HG03039 (cell line): ENCODE measurements at regions not wholly inside any gene's neighbourhood (a gene's known extent, or its start where the extent isn't known, plus 50 kb on each side); places are given as distances from the start of the nearest gene placed in this dataset.
"Not testable (repeated sequence)": the region's sequence is repeated elsewhere in the genome, so short reads cannot be mapped to it uniquely, and the experiment has no call there.

Source experiments
- ATAC-seq: cut with Tn5 transposase; IDR thresholded peaks from one replicate; pipeline ENCODE4 v1.9.1; 2021; ENCODE audit warnings: mild to moderate bottlenecking, moderate library complexity; ENCODE audit not compliant: unreplicated experiment

DNA sequence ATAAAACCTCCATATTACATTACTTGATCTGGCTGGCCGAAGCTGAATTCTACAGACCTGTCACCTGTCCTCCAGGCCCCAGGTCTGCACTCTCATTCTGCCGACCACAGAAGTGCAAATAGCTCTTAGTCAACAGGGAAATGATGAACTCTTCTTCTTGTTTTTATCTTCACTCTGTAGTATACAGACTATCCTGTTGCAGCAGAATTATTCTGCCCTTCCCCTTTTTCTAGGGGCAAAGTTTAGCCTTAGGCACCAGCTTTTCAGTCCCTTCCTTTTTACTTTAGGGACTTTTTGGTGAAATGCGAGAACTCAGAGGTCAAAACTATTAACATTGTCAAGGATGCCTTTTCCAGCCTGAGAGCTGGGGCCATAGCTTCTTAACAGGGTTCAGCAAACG lies 229.6 kb upstream of the EGLN3 start:
- ATAC-seq, result no peak

GRCh38 chr14:34179727-34180126 lies 228.9 kb upstream of the EGLN3 start:
- no peak for ATAC-seq

- ATAC-seq, result no peak
These were observed 226.6 kb upstream of the EGLN3 start for GRCh38 chr14:34177466-34177865.

GRCh38 chr14:34175574-34175973 lies 224.7 kb upstream of the EGLN3 start:
- ATAC-seq, result no peak

GRCh38 chr14:34174973-34175372 lies 224.1 kb upstream of the EGLN3 start:
- ATAC-seq, result no peak

GRCh38 chr14:34173916-34174315 lies 223.0 kb upstream of the EGLN3 start:
- no peak for ATAC-seq

GRCh38 chr14:34172550-34173368 lies 221.9 kb upstream of the EGLN3 start:
- no peak for ATAC-seq

DNA sequence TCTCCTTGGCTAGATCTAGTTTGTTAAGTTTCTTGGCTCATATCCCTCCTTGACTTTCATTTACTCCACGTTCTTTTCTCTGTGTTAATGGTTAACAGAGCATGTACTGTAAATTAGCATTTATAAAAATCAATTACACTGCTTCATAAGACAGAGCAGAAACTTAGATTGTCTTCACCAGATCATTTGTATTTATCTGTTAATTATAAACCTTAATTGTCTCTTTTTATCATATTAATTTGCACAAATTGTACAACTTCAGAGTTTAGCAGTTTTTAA lies 221.2 kb upstream of the EGLN3 start:
- no peak for ATAC-seq

GRCh38 chr14:34171431-34172172 lies 220.7 kb upstream of the EGLN3 start:
- no peak for ATAC-seq

- ATAC-seq, result no peak
These were observed 220.0 kb upstream of the EGLN3 start for GRCh38 chr14:34170882-34171281.

DNA sequence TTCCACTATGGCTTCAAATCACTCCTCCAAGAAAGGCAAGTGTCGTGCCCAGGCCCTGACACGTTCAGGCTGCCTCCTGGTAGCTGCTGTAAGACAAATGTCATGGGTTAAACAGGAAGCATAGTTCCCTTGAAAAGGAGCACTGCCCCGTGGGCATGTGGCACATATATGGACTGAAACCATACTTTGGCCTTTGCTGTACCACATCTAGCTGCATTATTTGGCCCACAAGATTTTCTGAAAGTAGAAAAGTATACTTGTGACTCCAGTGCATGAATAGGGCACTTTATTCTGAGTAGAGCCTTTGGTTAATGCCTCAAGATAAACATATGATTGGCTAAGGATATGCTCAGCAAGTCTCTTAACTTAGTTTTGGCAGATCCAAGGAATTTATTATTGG lies 218.7 kb upstream of the EGLN3 start:
- ATAC-seq, result no peak

GRCh38 chr14:34168656-34169055 lies 217.8 kb upstream of the EGLN3 start:
- no peak for ATAC-seq

DNA sequence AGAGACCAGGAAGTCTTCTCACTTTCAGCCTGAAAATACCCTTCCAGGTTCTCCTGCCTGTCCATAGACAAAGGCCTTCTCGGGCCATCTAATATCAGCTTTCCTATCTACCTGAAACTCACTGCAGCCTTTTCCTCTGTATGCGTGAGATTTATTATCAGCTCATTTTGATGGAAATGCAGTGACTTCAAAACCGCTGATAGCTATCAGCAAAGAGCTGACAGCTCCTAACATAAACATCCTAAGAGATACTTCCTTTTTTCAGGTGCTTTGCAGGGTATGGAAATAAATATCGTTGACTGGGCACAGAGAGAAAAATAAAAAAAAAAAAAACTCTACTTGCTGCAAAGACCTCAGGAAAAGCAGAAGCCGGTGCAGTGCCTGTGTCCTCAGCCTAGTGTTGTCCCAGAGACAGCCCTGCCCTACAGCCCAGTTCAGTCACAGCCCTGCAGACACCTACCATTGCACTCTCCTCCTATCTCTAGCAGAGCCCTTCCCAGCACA lies 215.0 kb upstream of the EGLN3 start:
- ATAC-seq, result no peak

GRCh38 chr14:34164162-34164864 lies 213.4 kb upstream of the EGLN3 start:
- ATAC-seq, result no peak

DNA sequence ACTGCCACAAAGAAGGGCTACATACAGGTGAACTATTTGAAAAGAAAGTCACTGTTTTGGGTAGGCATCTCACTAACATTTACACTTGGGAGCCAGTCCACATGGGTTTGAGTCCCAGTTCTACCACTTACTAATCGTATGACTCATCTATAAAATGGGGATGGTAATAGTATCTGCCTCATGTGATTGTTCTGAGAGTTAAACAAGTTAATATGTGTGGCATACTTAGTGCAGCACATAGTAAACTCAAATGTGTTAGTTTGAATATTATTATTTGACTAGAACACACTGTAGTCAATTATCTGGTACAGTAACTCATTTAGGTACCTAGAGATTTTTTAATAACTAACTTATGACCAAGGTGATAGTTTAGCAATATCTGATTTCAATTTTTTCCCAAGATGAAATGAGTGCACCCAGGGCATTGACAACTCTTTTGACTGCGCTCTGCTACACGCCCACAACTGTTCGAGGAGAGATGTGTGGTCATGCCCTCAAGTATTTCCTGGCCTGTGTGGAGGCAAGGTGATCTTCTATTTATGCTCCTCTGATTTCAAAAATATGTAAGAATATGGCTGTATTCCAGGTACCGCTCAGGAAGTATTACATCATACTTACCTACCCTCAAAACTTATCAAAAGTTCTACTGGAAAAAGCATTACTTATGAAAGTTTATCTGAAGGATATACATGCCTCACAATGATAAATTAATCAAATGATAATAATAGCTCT lies 210.6 kb upstream of the EGLN3 start:
- no peak for ATAC-seq

DNA sequence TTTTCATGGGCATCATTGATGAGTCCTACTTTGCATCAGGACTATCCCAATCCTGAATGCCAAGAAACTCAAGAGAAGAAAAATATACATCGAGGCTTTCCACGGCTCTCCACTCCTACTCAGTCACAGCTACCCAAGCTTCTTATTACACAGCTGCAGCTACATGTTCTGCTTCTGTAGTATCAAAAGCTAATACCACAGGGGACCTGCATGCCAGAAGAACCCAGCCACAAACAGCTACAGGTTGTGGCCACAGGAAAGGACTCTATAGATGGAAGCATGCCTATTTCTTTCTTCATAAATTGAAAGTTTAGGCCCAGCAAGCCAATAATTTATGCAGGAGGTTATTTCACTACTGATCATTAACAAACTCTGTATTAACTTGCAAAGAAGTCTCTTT lies 209.7 kb upstream of the EGLN3 start:
- ATAC-seq, result no peak

DNA sequence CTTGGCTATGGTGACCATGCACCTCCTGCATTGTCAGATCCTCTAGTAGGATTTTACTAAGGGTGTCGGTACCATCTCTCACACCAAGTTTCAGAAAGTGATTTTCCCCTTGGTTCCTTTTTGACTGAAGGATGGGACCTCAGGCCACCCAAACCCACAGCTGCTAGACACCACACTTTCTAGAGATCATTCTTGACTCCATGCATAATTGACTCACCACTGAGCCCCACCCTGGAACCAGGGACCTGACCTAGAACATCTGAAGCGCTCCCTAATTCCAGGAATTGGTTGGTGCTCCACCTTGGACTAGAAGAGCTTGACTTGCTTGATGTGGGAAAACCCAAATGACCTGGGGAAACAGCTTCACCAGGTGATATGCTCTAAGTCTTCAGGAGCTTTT lies 206.8 kb upstream of the EGLN3 start:
- no peak for ATAC-seq

- ATAC-seq, result no peak
These were observed 196.6 kb upstream of the EGLN3 start for GRCh38 chr14:34147461-34147860.

GRCh38 chr14:34140127-34140526 lies 189.3 kb upstream of the EGLN3 start:
- not testable (repeated sequence) for ATAC-seq

GRCh38 chr14:34139160-34140121 lies 188.6 kb upstream of the EGLN3 start:
- ATAC-seq, result not testable (repeated sequence)
